Neural progenitor cell (in vitro differentiated cells): ENCODE measurements at regions not wholly inside any gene's neighbourhood (a gene's known extent, or its start where the extent isn't known, plus 50 kb on each side); places are given as distances from the start of the nearest gene placed in this dataset.

ENCODE experiments used
- DNase-seq: peaks from one replicate; pipeline ENCODE4 v3.0.0-alpha.2; 2016; ENCODE audit warnings: low spot score
- H2AFZ ChIP-seq: fragments of 200-600 bp; sonication (generic); replicated peaks from 2 replicates; pipeline ENCODE4 v1.6.1; 2016; ENCODE audit warnings: antibody characterized with exemption
- H3F3A ChIP-seq: fragments of 200-600 bp; sonication (generic); 2 replicates; pipeline ENCODE4 v1.6.1; 2016; ENCODE audit warnings: antibody characterized with exemption, low read depth
- H3K27ac ChIP-seq: fragments of 200-600 bp; sonication (generic); 2 replicates; pipeline ENCODE4 v1.5.1; 2016; ENCODE audit warnings: mild to moderate bottlenecking
- H3K27me3 ChIP-seq: fragments of 200-600 bp; sonication (generic); 2 replicates; pipeline ENCODE4 v1.6.1; 2016; ENCODE audit warnings: mild to moderate bottlenecking, moderate library complexity
- H3K36me3 ChIP-seq: fragments of 200-600 bp; sonication (generic); 2 replicates; pipeline ENCODE4 v1.5.1; 2016
- H3K4me1 ChIP-seq: fragments of 200-600 bp; sonication (generic); 2 replicates; pipeline ENCODE4 v1.6.1; 2016; ENCODE audit warnings: mixed run types
- H3K4me2 ChIP-seq: fragments of 200-600 bp; sonication (generic); 2 replicates; pipeline ENCODE4 v1.6.1; 2016
- H3K4me3 ChIP-seq: fragments of 200-600 bp; sonication (generic); 2 replicates; pipeline ENCODE4 v1.5.1; 2016
- H3K79me2 ChIP-seq: fragments of 200-600 bp; sonication (generic); 2 replicates; pipeline ENCODE4 v1.6.1; 2016; ENCODE audit warnings: low read depth
- H3K9ac ChIP-seq: fragments of 200-600 bp; sonication (generic); 2 replicates; pipeline ENCODE4 v1.6.1; 2016
- H3K9me3 ChIP-seq: fragments of 200-600 bp; sonication (generic); 2 replicates; pipeline ENCODE4 v1.5.1; 2016; ENCODE audit warnings: low read depth
- H4K20me1 ChIP-seq: fragments of 200-600 bp; sonication (generic); 2 replicates; pipeline ENCODE4 v1.6.1; 2016; ENCODE audit warnings: low read depth
- H3K27ac Mint-ChIP-seq: 3 replicates; pipeline ENCODE4 v1.8.0; 2021; ENCODE audit warnings: mixed read lengths
- H3K27me3 Mint-ChIP-seq: 2 replicates; pipeline ENCODE4 v1.8.0; 2022; ENCODE audit warnings: low read depth, mild to moderate bottlenecking, inconsistent platforms, moderate library complexity, mixed read lengths; ENCODE audit not compliant: insufficient read depth
- H3K36me3 Mint-ChIP-seq: 3 replicates; pipeline ENCODE4 v1.8.0; 2021; ENCODE audit warnings: mixed read lengths
- H3K4me1 Mint-ChIP-seq: 3 replicates; pipeline ENCODE4 v1.8.0; 2021; ENCODE audit warnings: mixed read lengths
- H3K4me3 Mint-ChIP-seq: 3 replicates; pipeline ENCODE4 v1.8.0; 2021; ENCODE audit warnings: mild to moderate bottlenecking, moderate library complexity, mixed read lengths
- H3K9me3 Mint-ChIP-seq: 3 replicates; pipeline ENCODE4 v1.8.0; 2020; ENCODE audit warnings: mixed read lengths
- CTCF ChIP-seq: fragments of 200-600 bp; sonication (generic); IDR thresholded peaks from 2 replicates; pipeline ENCODE4 v1.5.1; 2017; ENCODE audit warnings: antibody characterized with exemption, mild to moderate bottlenecking
- EZH2 ChIP-seq: fragments of 200-600 bp; sonication (generic); IDR thresholded peaks from 2 replicates; pipeline ENCODE4 v1.6.1; 2017; ENCODE audit warnings: antibody characterized with exemption, mild to moderate bottlenecking, moderate library complexity
- EZH2phosphoT487 ChIP-seq: fragments of 200-600 bp; sonication (generic); IDR thresholded peaks from 2 replicates; pipeline ENCODE4 v1.6.1; 2017; ENCODE audit warnings: antibody characterized with exemption

- H3K27ac Mint-ChIP-seq: no peak overlapping the region
- peaks cover 5% of the 10 kb centered on the region for H3K4me1 ChIP-seq
- DNase-seq: no peak
- no peaks in the 10 kb centered on the region for H3K36me3 ChIP-seq
- H3K4me1 Mint-ChIP-seq: peaks cover 22% of the 10 kb centered on the region
- no peaks in the 10 kb centered on the region for H3K27me3 ChIP-seq
- H3K27me3 Mint-ChIP-seq: peaks cover 3% of the 10 kb centered on the region
- no peaks in the 10 kb centered on the region for H3K9me3 Mint-ChIP-seq
- H3K79me2 ChIP-seq: no peaks in the 10 kb centered on the region
- H4K20me1 ChIP-seq: no peaks in the 10 kb centered on the region
- H3K36me3 Mint-ChIP-seq: no peaks in the 10 kb centered on the region
- no peak for TF ChIP-seq EZH2phosphoT487
- TF ChIP-seq CTCF: no peak
- TF ChIP-seq EZH2: no peak
- no peak overlapping the region for H3K4me3 ChIP-seq
- H3K9ac ChIP-seq: no peak overlapping the region
- no peak overlapping the region for H2AFZ ChIP-seq
- H3K27ac ChIP-seq: no peak overlapping the region
- H3K9me3 ChIP-seq: no peaks in the 10 kb centered on the region
- H3K4me3 Mint-ChIP-seq: no peak overlapping the region
- no peak overlapping the region for H3K4me2 ChIP-seq
- H3F3A ChIP-seq: no peaks in the 10 kb centered on the region
Observed at GRCh38 chr11:19405966-19406365, 165.2 kb upstream of the E2F8 start.

- no peaks in the 10 kb centered on the region for H4K20me1 ChIP-seq
- DNase-seq: no peak
- H3K9me3 ChIP-seq: no peaks in the 10 kb centered on the region
- no peaks in the 10 kb centered on the region for H3F3A ChIP-seq
- no peak overlapping the region for H3K4me3 ChIP-seq
- H3K36me3 Mint-ChIP-seq: no peaks in the 10 kb centered on the region
- no peaks in the 10 kb centered on the region for H3K79me2 ChIP-seq
- no peak overlapping the region for H3K4me2 ChIP-seq
- H3K9me3 Mint-ChIP-seq: no peaks in the 10 kb centered on the region
- no peak overlapping the region for H3K27ac Mint-ChIP-seq
- H2AFZ ChIP-seq: no peak overlapping the region
- TF ChIP-seq EZH2 (no peak), CTCF (no peak), EZH2phosphoT487 (no peak)
- H3K9ac ChIP-seq: no peak overlapping the region
- no peak overlapping the region for H3K27ac ChIP-seq
- H3K27me3 ChIP-seq: no peaks in the 10 kb centered on the region
- H3K27me3 Mint-ChIP-seq: peaks cover 3% of the 10 kb centered on the region
- no peaks in the 10 kb centered on the region for H3K36me3 ChIP-seq
- H3K4me1 ChIP-seq: peaks cover 5% of the 10 kb centered on the region
- peaks cover 15% of the 10 kb centered on the region for H3K4me1 Mint-ChIP-seq
- no peak overlapping the region for H3K4me3 Mint-ChIP-seq
Observed at GRCh38 chr11:19404787-19405186, 164.0 kb upstream of the E2F8 start.

GRCh38 chr11:19403196-19403895 is 162.6 kb upstream of the E2F8 start:
- DNase-seq: no peak
- no peak overlapping the region for H3K4me2 ChIP-seq
- H3K4me3 ChIP-seq: no peak overlapping the region
- H3K27ac Mint-ChIP-seq: no peak overlapping the region
- TF ChIP-seq EZH2phosphoT487 (no peak), EZH2 (no peak), CTCF (no peak)
- peaks cover 9% of the 10 kb centered on the region for H3K4me1 ChIP-seq
- H3K4me3 Mint-ChIP-seq: no peak overlapping the region
- H3K4me1 Mint-ChIP-seq: peaks cover 12% of the 10 kb centered on the region
- no peaks in the 10 kb centered on the region for H3K27me3 Mint-ChIP-seq
- no peak overlapping the region for H2AFZ ChIP-seq
- H3K79me2 ChIP-seq: no peaks in the 10 kb centered on the region
- H3K9me3 Mint-ChIP-seq: no peaks in the 10 kb centered on the region
- no peaks in the 10 kb centered on the region for H3K27me3 ChIP-seq
- no peaks in the 10 kb centered on the region for H3K9me3 ChIP-seq
- H3K9ac ChIP-seq: no peak overlapping the region
- no peaks in the 10 kb centered on the region for H3K36me3 Mint-ChIP-seq
- no peaks in the 10 kb centered on the region for H3K36me3 ChIP-seq
- no peaks in the 10 kb centered on the region for H4K20me1 ChIP-seq
- H3K27ac ChIP-seq: no peak overlapping the region
- no peaks in the 10 kb centered on the region for H3F3A ChIP-seq
